Omental fat pad (tissue), 3 donors: ENCODE measurements at regions not wholly inside any gene's neighbourhood (a gene's known extent, or its start where the extent isn't known, plus 50 kb on each side); places are given as distances from the start of the nearest gene placed in this dataset.

Experiments used
- ATAC-seq: fragments of 150-250 bp; one replicate; pipeline ENCODE4 v1.9.1; 2016; ENCODE audit warnings: mild to moderate bottlenecking, moderate library complexity; ENCODE audit not compliant: low FRiP score
- DNase-seq: peaks from one replicate; pipeline ENCODE4 v3.0.0-alpha.2; 2019; ENCODE audit warnings: low spot score
- CTCF ChIP-seq, 3 donors: fragments of 450-650 bp; IDR thresholded peaks; one replicate each; pipeline ENCODE4 v1.5.1; 2016 to 2017; ENCODE audit warnings: antibody characterized with exemption in 3 of 3, mild to moderate bottlenecking in 3 of 3, moderate library complexity in 2 of 3

- ATAC-seq, result no peak
- no peak for DNase-seq
- TF ChIP-seq CTCF (IDR thresholded peaks at IDR 0.05), result no peak
Measured at GRCh38 chr1:22327411-22327810, 124.2 kb upstream of the ZBTB40 start.

- no peak for TF ChIP-seq CTCF (IDR thresholded peaks at IDR 0.05)
- no peak for ATAC-seq
- no peak for DNase-seq
Measured at GRCh38 chr1:22328331-22329147, 123.1 kb upstream of the ZBTB40 start.

GRCh38 chr1:22329148-22329515 is 122.5 kb upstream of the ZBTB40 start:
- no peak for TF ChIP-seq CTCF (IDR thresholded peaks at IDR 0.05)
- ATAC-seq (no peak), DNase-seq (no peak)

DNA sequence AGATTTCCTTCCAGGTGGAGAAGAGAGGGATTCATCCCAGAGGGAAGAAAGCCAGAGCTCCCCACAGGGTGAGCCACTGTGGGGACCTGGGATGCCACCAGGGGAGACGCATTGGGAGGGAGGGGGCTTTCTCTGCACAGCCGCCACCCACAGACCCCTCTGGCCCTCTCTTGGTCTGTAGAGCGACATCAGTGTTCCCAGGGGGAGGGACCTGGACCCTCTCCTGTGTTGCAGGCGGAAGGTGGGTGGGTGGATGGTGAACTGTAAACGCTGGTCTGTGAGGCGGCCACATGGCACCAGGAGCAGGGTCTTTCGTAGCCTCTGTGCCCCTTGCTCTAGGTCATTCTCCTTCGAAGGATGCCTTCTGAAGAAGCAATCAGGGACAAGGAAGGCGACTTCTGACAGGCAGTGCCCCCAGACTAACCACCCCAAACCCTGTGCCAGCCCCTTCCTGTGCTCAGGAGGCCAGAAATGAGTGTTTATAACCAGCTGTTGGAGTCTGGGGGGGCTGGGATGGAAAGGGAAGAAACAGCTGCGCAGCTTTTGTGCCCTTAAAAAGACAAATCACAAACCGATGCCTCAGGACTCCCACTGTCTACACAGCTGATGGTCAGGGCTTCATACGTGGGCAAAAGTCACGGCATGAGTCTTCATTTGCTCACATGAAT is 121.4 kb upstream of the ZBTB40 start:
- TF ChIP-seq CTCF (IDR thresholded peaks at IDR 0.05), result no peak
- DNase-seq, result no peak
- no peak for ATAC-seq

- ATAC-seq (no peak), DNase-seq (no peak)
- no peak for TF ChIP-seq CTCF (IDR thresholded peaks at IDR 0.05)
Measured at GRCh38 chr1:22330760-22331119, 120.9 kb upstream of the ZBTB40 start.

DNA sequence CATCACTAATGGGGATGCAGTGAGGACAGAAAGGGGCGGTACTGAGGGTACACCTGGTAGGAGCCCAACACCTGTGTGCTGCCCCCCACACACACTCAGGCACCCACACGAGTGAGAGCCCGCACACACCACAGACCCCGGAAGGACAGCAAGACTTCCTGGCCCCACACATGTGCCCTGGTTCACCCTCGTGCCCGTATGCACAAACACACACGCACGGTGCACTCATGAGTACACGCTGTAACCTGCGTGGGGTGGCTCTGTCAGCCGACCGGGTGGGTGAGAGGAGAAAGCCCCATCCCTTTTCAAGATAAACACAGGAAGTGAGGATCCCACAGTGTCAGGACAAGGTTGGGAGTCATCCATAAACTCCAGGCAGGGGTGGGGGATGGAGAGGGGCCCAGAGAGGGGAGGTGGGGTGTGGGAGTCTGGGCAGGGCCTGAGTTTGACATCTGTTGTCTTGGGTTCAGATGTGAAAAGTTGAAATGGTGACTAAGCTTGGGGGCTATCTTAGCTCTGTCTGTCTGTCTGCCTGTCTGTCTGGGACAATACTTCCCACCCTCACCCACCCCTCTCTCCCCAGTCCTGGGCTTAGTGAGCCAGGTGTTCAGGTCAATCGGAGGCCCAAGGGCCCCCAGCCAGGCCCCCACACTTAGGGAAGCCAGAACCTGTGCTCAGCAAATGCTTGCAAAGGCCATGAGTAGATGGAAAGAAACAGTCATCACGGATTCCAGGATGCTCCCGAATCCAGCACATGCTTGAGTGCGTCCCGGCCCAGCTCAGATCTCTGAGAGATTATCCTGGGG is 119.8 kb upstream of the ZBTB40 start:
- peak; percentile 72 for ATAC-seq

More for the DNA sequence above, 119.8 kb upstream of the ZBTB40 start:
- no peak for TF ChIP-seq CTCF (IDR thresholded peaks at IDR 0.05)
- DNase-seq, result no peak
